22Rv1 (cell line): ENCODE measurements at regions not wholly inside any gene's neighbourhood (a gene's known extent, or its start where the extent isn't known, plus 50 kb on each side); places are given as distances from the start of the nearest gene placed in this dataset.

Experiments used
- H3K27ac ChIP-seq: fragments of 450-650 bp; 2 replicates; pipeline ENCODE4 v1.5.1; 2017
- CTCF ChIP-seq: fragments of 450-650 bp; IDR thresholded peaks from 2 replicates; pipeline ENCODE4 v1.5.1; 2017; ENCODE audit warnings: mild to moderate bottlenecking
- ZFX ChIP-seq: fragments of 450-650 bp; IDR thresholded peaks from 2 replicates; pipeline ENCODE4 v1.6.1; 2017; ENCODE audit warnings: antibody characterized with exemption, borderline replicate concordance

GRCh38 chr16:66137853-66138252 lies 228.6 kb upstream of the CDH5 start:
- no peak overlapping the region for H3K27ac ChIP-seq
- TF ChIP-seq CTCF (no peak), ZFX (no peak)

GRCh38 chr16:66136841-66137240 lies 229.7 kb upstream of the CDH5 start:
- TF ChIP-seq CTCF (no peak), ZFX (no peak)
- no peak overlapping the region for H3K27ac ChIP-seq

- H3K27ac ChIP-seq: no peak overlapping the region
- TF ChIP-seq ZFX (no peak), CTCF (no peak)
Observed at GRCh38 chr16:66135838-66136237, 230.7 kb upstream of the CDH5 start.

GRCh38 chr16:66135421-66135831 lies 231.1 kb upstream of the CDH5 start:
- H3K27ac ChIP-seq: no peak overlapping the region
- TF ChIP-seq CTCF (no peak), ZFX (no peak)

GRCh38 chr16:66134875-66135274 lies 231.6 kb upstream of the CDH5 start:
- TF ChIP-seq ZFX (no peak), CTCF (no peak)
- no peak overlapping the region for H3K27ac ChIP-seq

DNA sequence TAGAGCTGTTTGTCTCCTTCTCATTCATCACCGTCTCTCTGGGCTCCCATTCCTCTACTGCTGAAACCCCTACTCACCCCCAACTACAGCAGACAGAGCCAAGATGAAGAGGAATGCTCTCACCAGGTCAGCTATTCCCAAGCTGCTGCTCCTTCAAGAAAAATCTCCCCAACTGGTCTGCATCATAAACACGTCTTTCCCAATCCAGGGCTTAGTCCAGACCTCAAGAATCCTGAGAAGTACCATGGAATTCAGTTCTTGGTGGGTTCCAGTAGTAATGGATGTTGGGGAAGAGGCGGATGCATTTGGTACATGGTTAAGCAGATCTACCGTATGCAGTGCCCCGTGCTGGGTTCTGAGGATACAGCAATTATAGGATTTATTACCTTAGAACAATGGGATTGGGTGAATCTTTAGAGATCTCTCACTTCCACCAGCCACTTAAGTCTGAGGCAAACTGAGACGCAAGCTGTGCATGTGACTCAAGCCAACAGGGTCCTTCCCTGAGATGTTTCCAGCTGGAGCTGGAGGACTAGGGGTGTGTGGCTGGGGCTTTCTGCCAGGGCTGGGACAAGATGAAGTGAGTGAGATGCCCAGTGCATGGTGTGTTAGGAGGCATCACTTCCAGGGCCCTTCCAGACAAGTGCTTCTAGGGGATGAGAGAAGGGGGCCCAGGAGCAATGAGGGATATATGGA lies 232.7 kb upstream of the CDH5 start:
- no peak overlapping the region for H3K27ac ChIP-seq
- no peak for TF ChIP-seq CTCF
- no peak for TF ChIP-seq ZFX

- H3K27ac ChIP-seq: no peak overlapping the region
- TF ChIP-seq ZFX: no peak
- no peak for TF ChIP-seq CTCF
Observed at GRCh38 chr16:66131895-66132294, 234.6 kb upstream of the CDH5 start.
